Fibroblast of lung (primary cell): ENCODE measurements at regions not wholly inside any gene's neighbourhood (a gene's known extent, or its start where the extent isn't known, plus 50 kb on each side); places are given as distances from the start of the nearest gene placed in this dataset.
A peak's percentile ranks its signal among the peaks of the same experiment; 100 is the strongest.

Experiments
- DNase-seq, 2 donors: peaks; one replicate each; pipeline versions ENCODE4 v3.0.0 to v3.0.0-alpha.2; 2010; ENCODE audit warnings: low read depth in 2 of 2
- H2AFZ ChIP-seq: 2 replicates; pipeline ENCODE4 v1.5.1; 2012; ENCODE audit warnings: low read length, control low read depth, inconsistent platforms
- H3K27ac ChIP-seq: 2 replicates; pipeline ENCODE4 v1.5.1; 2011; ENCODE audit warnings: low read length, control low read depth; ENCODE audit not compliant: insufficient read depth
- H3K27me3 ChIP-seq: 2 replicates; pipeline ENCODE4 v1.5.1; 2011; ENCODE audit warnings: mild to moderate bottlenecking, low read length; ENCODE audit not compliant: control insufficient read depth, insufficient read depth
- H3K36me3 ChIP-seq: 2 replicates; pipeline ENCODE4 v1.5.1; 2011; ENCODE audit warnings: low read length; ENCODE audit not compliant: control insufficient read depth, insufficient read depth
- H3K4me1 ChIP-seq: 2 replicates; pipeline ENCODE4 v1.5.1; 2011; ENCODE audit warnings: low read length; ENCODE audit not compliant: control insufficient read depth, insufficient read depth; ENCODE audit errors: extremely low read depth
- H3K4me2 ChIP-seq: 2 replicates; pipeline ENCODE4 v1.5.1; 2011; ENCODE audit warnings: low read length, control low read depth; ENCODE audit not compliant: insufficient read depth; ENCODE audit errors: extremely low read depth
- H3K4me3 ChIP-seq, 4 experiments: fragments of 200-600 bp in 1 of 4; sonication (generic) in 1 of 4; replicated peaks in 1 of 4; 2 replicates each; pipeline ENCODE4 v1.5.1; 2011 to 2016; ENCODE audit warnings: low read length in 4 of 4, low read depth in 3 of 4, mild to moderate bottlenecking in 3 of 4, control low read depth in 2 of 4, inconsistent platforms in 1 of 4, mixed read lengths in 1 of 4; ENCODE audit not compliant: insufficient read depth in 1 of 4; ENCODE audit errors: control extremely low read depth in 1 of 4
- H3K79me2 ChIP-seq: 2 replicates; pipeline ENCODE4 v1.5.1; 2012; ENCODE audit warnings: mild to moderate bottlenecking, low read length, inconsistent platforms; ENCODE audit not compliant: control insufficient read depth, insufficient read depth
- H3K9ac ChIP-seq: 2 replicates; pipeline ENCODE4 v1.5.1; 2011; ENCODE audit warnings: mild to moderate bottlenecking, low read length, control low read depth; ENCODE audit not compliant: insufficient read depth
- H3K9me3 ChIP-seq: 2 replicates; pipeline ENCODE4 v1.5.1; 2012; ENCODE audit warnings: low read depth, low read length; ENCODE audit not compliant: control insufficient read depth, insufficient read depth
- H4K20me1 ChIP-seq: 2 replicates; pipeline ENCODE4 v1.5.1; 2011; ENCODE audit warnings: low read length; ENCODE audit not compliant: control insufficient read depth, insufficient read depth; ENCODE audit errors: extremely low read depth
- CTCF ChIP-seq, 2 donors: IDR thresholded peaks in 1 of 2; conservative IDR thresholded peaks in 1 of 2; 1 replicate in 1 of 2; 2 replicates in 1 of 2; pipeline ENCODE4 v1.5.1; 2011 to 2012; ENCODE audit warnings: low read length in 2 of 2, control low read depth in 1 of 2, inconsistent platforms in 1 of 2, low read depth in 1 of 2, mild to moderate bottlenecking in 1 of 2
- EZH2 ChIP-seq: IDR thresholded peaks from 2 replicates; pipeline ENCODE4 v1.5.1; 2012; ENCODE audit warnings: low read length, control low read depth, mild to moderate bottlenecking; ENCODE audit errors: missing control alignments

- Histone ChIP-seq H3K36me3 (no peaks in the 10 kb centered on the region), H3K9ac (no peak overlapping the region), H3K4me1 (no peaks in the 10 kb centered on the region), H3K79me2 (no peaks in the 10 kb centered on the region), H3K27me3 (no peaks in the 10 kb centered on the region), H4K20me1 (no peaks in the 10 kb centered on the region), H3K4me3 (no peak overlapping the region), H3K4me2 (no peak overlapping the region), H2AFZ (no peak overlapping the region), H3K27ac (peak overlapping the region; percentile 57), H3K9me3 (no peaks in the 10 kb centered on the region)
- DNase-seq: no peak
- TF ChIP-seq EZH2 (no peak), CTCF (conservative IDR thresholded peaks at IDR 0.05 in 1 of 2, IDR thresholded peaks at IDR 0.05 in 1 of 2; ENCODE audit: low read depth in 1 of 2, low read length in 2 of 2) (no peak)
These were observed 218.0 kb downstream of the PIK3R1 start for GRCh38 chr5:68433526-68433922.

GRCh38 chr5:68433923-68434879 is 218.6 kb downstream of the PIK3R1 start:
- H3K9me3 ChIP-seq: no peaks in the 10 kb centered on the region
- TF ChIP-seq CTCF (conservative IDR thresholded peaks at IDR 0.05 in 1 of 2, IDR thresholded peaks at IDR 0.05 in 1 of 2; ENCODE audit: low read depth in 1 of 2, low read length in 2 of 2) (no peak), EZH2 (no peak)
- no peaks in the 10 kb centered on the region for H3K4me1 ChIP-seq
- no peaks in the 10 kb centered on the region for H4K20me1 ChIP-seq
- peak; percentile 84 to 100 for DNase-seq
- no peak overlapping the region for H3K4me2 ChIP-seq
- H3K27me3 ChIP-seq: no peaks in the 10 kb centered on the region
- H3K36me3 ChIP-seq: no peaks in the 10 kb centered on the region
- peak overlapping the region; percentile 57 for H3K27ac ChIP-seq
- no peak overlapping the region for H3K4me3 ChIP-seq
- H2AFZ ChIP-seq: peak overlapping the region; percentile 18
- H3K79me2 ChIP-seq: no peaks in the 10 kb centered on the region
- no peak overlapping the region for H3K9ac ChIP-seq

GRCh38 chr5:68435611-68436010 is 220.1 kb downstream of the PIK3R1 start:
- Histone ChIP-seq H3K27ac (no peak overlapping the region), H3K4me2 (no peak overlapping the region), H2AFZ (no peak overlapping the region), H4K20me1 (no peaks in the 10 kb centered on the region), H3K4me1 (no peaks in the 10 kb centered on the region), H3K9ac (no peak overlapping the region), H3K79me2 (no peaks in the 10 kb centered on the region), H3K27me3 (no peaks in the 10 kb centered on the region), H3K4me3 (no peak overlapping the region), H3K9me3 (no peaks in the 10 kb centered on the region), H3K36me3 (no peaks in the 10 kb centered on the region)
- no peak for DNase-seq
- no peak for TF ChIP-seq EZH2
- TF ChIP-seq CTCF (conservative IDR thresholded peaks at IDR 0.05 in 1 of 2, IDR thresholded peaks at IDR 0.05 in 1 of 2; ENCODE audit: low read depth in 1 of 2, low read length in 2 of 2): no peak
